ENCODE measurements at regions not wholly inside any gene's neighbourhood (a gene's known extent, or its start where the extent isn't known, plus 50 kb on each side); places are given as distances from the start of the nearest gene placed in this dataset.
"Not testable (repeated sequence)": the region's sequence is repeated elsewhere in the genome, so short reads cannot be mapped to it uniquely, and the experiment has no call there.

GRCh38 chr4:22595684-22596083 is 79.8 kb upstream of the ADGRA3 start:
- CTCF ChIA-PET, result no interaction called here
- DNase-seq (ENCODE audit: low spot score), result peak; percentile 4
- Histone ChIP-seq H3K4me3 (ENCODE audit: low read depth, low read length, poor library complexity, severe bottlenecking) (no peak overlapping the region), H3K27ac (ENCODE audit: low read depth, low read length, poor library complexity, severe bottlenecking) (no peak overlapping the region), H3K9me3 (ENCODE audit: low read depth, low read length, poor library complexity, severe bottlenecking) (no peaks in the 10 kb centered on the region), H3K27me3 (replicated peaks; ENCODE audit: insufficient read depth, low read depth, low read length, poor library complexity) (peaks cover 3% of the 10 kb centered on the region), H3K4me1 (ENCODE audit: insufficient read depth, low read length, poor library complexity, severe bottlenecking) (no peaks in the 10 kb centered on the region), H3K36me3 (ENCODE audit: insufficient read depth, low read length, poor library complexity, severe bottlenecking) (no peaks in the 10 kb centered on the region)
- POLR2A ChIA-PET (ENCODE audit: low non-redundant PET), result no interaction called here
- no peak for TF ChIP-seq EZH2 (IDR thresholded peaks at IDR 0.05; ENCODE audit: borderline replicate concordance, low read depth, low read length, poor library complexity, severe bottlenecking)
- no peak for TF ChIP-seq CTCF (conservative IDR thresholded peaks at IDR 0.05; ENCODE audit: low read depth, low read length)
- BruUV-seq (replicated peaks), result no TSS peak
- intact Hi-C loops (cut with micrococcal nuclease; ENCODE audit: unreplicated experiment), result no loop called here

- no TSS peak for BruUV-seq (replicated peaks)
- CTCF ChIA-PET, result no interaction called here
- TF ChIP-seq CTCF (conservative IDR thresholded peaks at IDR 0.05; ENCODE audit: low read depth, low read length), result no peak
- TF ChIP-seq EZH2 (IDR thresholded peaks at IDR 0.05; ENCODE audit: borderline replicate concordance, low read depth, low read length, poor library complexity, severe bottlenecking), result no peak
Measured at GRCh38 chr4:22596409-22596808, 80.5 kb upstream of the ADGRA3 start.

DNA sequence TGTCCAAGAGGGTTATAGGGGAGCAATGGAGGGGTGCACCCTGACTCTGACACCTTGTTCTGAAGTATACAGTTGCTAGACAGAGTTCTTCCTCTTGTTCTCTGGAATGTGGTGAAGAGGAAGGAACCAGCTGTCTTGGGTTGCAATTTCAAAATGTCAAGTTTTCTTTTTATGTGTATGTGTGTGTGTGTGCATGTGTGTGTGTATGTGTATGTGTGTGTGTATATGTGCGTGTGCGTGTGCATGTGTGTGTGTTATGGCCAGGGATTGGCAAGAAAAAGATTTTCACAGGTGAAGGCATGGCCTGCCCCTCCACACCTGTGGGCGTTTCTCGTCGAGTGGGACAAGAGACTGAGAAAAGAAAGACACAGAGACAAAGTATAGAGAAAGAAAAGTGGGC is 81.6 kb upstream of the ADGRA3 start:
- Histone ChIP-seq H3K36me3 (ENCODE audit: insufficient read depth, low read length, poor library complexity, severe bottlenecking) (no peaks in the 10 kb centered on the region), H3K27ac (ENCODE audit: low read depth, low read length, poor library complexity, severe bottlenecking) (no peak overlapping the region), H3K9me3 (ENCODE audit: low read depth, low read length, poor library complexity, severe bottlenecking) (no peaks in the 10 kb centered on the region), H3K4me3 (ENCODE audit: low read depth, low read length, poor library complexity, severe bottlenecking) (no peak overlapping the region), H3K4me1 (ENCODE audit: insufficient read depth, low read length, poor library complexity, severe bottlenecking) (no peaks in the 10 kb centered on the region), H3K27me3 (replicated peaks; ENCODE audit: insufficient read depth, low read depth, low read length, poor library complexity) (peaks cover 3% of the 10 kb centered on the region)
- no peak for TF ChIP-seq CTCF (conservative IDR thresholded peaks at IDR 0.05; ENCODE audit: low read depth, low read length)
- TF ChIP-seq EZH2 (IDR thresholded peaks at IDR 0.05; ENCODE audit: borderline replicate concordance, low read depth, low read length, poor library complexity, severe bottlenecking), result no peak
- ChIA-PET POLR2A (ENCODE audit: low non-redundant PET) (no interaction called here), CTCF (no interaction called here)
- intact Hi-C loops (cut with micrococcal nuclease; ENCODE audit: unreplicated experiment), result no loop called here
- BruUV-seq (replicated peaks), result no TSS peak
- no peak for DNase-seq (ENCODE audit: low spot score)

More at GRCh38 chr4:22596409-22596808, 80.5 kb upstream of the ADGRA3 start:
- no peaks in the 10 kb centered on the region for H3K9me3 ChIP-seq (ENCODE audit: low read depth, low read length, poor library complexity, severe bottlenecking)
- no peaks in the 10 kb centered on the region for H3K36me3 ChIP-seq (ENCODE audit: insufficient read depth, low read length, poor library complexity, severe bottlenecking)
- H3K4me1 ChIP-seq (ENCODE audit: insufficient read depth, low read length, poor library complexity, severe bottlenecking), result no peaks in the 10 kb centered on the region
- intact Hi-C loops (cut with micrococcal nuclease; ENCODE audit: unreplicated experiment), result no loop called here
- H3K27ac ChIP-seq (ENCODE audit: low read depth, low read length, poor library complexity, severe bottlenecking), result no peak overlapping the region
- H3K27me3 ChIP-seq (replicated peaks; ENCODE audit: insufficient read depth, low read depth, low read length, poor library complexity), result peaks cover 3% of the 10 kb centered on the region
- POLR2A ChIA-PET (ENCODE audit: low non-redundant PET), result no interaction called here
- no peak overlapping the region for H3K4me3 ChIP-seq (ENCODE audit: low read depth, low read length, poor library complexity, severe bottlenecking)
- DNase-seq (ENCODE audit: low spot score), result no peak

GRCh38 chr4:22598113-22599047 is 82.5 kb upstream of the ADGRA3 start:
- H3K4me1 ChIP-seq (ENCODE audit: insufficient read depth, low read length, poor library complexity, severe bottlenecking); POLR2A ChIA-PET (ENCODE audit: low non-redundant PET); DNase-seq (ENCODE audit: low spot score); H3K9me3 ChIP-seq (ENCODE audit: low read depth, low read length, poor library complexity, severe bottlenecking); H3K4me3 ChIP-seq (ENCODE audit: low read depth, low read length, poor library complexity, severe bottlenecking); H3K27me3 ChIP-seq (replicated peaks; ENCODE audit: insufficient read depth, low read depth, low read length, poor library complexity); intact Hi-C loops (cut with micrococcal nuclease; ENCODE audit: unreplicated experiment); BruUV-seq (replicated peaks); H3K27ac ChIP-seq (ENCODE audit: low read depth, low read length, poor library complexity, severe bottlenecking); H3K36me3 ChIP-seq (ENCODE audit: insufficient read depth, low read length, poor library complexity, severe bottlenecking); CTCF ChIA-PET: not testable (repeated sequence)

DNA sequence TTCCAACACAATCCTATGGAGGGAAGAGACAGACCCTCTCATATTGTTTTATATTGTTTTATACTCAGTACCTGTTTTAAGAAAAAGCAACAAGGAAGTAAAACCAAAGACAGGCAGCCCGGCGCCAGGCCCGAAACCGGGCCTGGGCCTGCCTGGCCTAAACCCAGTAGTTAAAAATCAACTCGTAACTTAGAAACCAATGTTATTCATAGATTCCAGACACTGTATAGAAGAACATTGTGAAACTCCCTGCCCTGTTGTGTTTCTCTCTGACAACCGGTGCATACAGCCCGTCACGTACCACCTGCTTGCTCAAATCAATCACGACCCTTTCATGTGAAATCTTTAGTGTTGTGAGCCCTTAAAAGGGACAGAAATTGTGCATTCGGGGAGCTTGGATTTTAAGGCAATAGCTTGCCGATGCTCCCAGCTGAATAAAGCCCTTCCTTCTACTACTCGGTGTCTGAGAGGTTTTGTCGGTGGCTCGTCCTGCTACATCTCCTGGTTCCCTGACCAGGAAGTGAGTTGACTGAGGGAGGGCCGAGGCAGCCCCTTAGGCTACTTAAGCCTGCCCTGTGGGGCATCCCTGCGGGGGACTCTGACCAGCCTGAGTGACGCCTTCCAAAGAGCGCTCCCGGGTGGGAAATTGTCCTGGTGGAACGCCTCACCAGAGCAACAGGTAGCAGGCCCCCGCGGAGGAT is 83.5 kb upstream of the ADGRA3 start:
- POLR2A ChIA-PET (ENCODE audit: low non-redundant PET); H3K4me3 ChIP-seq (ENCODE audit: low read depth, low read length, poor library complexity, severe bottlenecking); intact Hi-C loops (cut with micrococcal nuclease; ENCODE audit: unreplicated experiment); H3K36me3 ChIP-seq (ENCODE audit: insufficient read depth, low read length, poor library complexity, severe bottlenecking); H3K4me1 ChIP-seq (ENCODE audit: insufficient read depth, low read length, poor library complexity, severe bottlenecking); CTCF ChIA-PET; H3K9me3 ChIP-seq (ENCODE audit: low read depth, low read length, poor library complexity, severe bottlenecking); BruUV-seq (replicated peaks); DNase-seq (ENCODE audit: low spot score); H3K27ac ChIP-seq (ENCODE audit: low read depth, low read length, poor library complexity, severe bottlenecking); H3K27me3 ChIP-seq (replicated peaks; ENCODE audit: insufficient read depth, low read depth, low read length, poor library complexity): not testable (repeated sequence)
